MCF 10A (cell line): ENCODE measurements at regions not wholly inside any gene's neighbourhood (a gene's known extent, or its start where the extent isn't known, plus 50 kb on each side); places are given as distances from the start of the nearest gene placed in this dataset.

ENCODE experiments used
- BruUV-seq: library from RNA; stranded (reverse); fragments of 400-500 nt; replicated peaks from 2 replicates; lab custom pipeline; 2021; lab: Mats Ljungman, UMichigan
- CTCF ChIA-PET: fragments of 300-600 bp; sonication (Branson Sonifier 250); formaldehyde crosslinking; extraction: SDS; loops from one replicate; lab custom pipeline; 2021; ENCODE audit warnings: antibody characterized with exemption, inconsistent platforms; lab: Yijun Ruan, JAX
- POLR2A ChIA-PET: fragments of 300-600, 350-650 bp; sonication (Branson Sonifier 250); formaldehyde crosslinking; extraction: SDS; loops from one replicate; lab custom pipeline; 2020; ENCODE audit warnings: antibody characterized with exemption, inconsistent platforms; lab: Yijun Ruan, JAX
- DNase-seq: peaks from one replicate; pipeline ENCODE4 v3.0.0-alpha.2; 2018; ENCODE audit not compliant: unreplicated experiment
- H3K27ac Mint-ChIP-seq: one replicate; pipeline ENCODE4 v1.8.0; 2022; ENCODE audit warnings: mild to moderate bottlenecking, low read depth, mixed read lengths; ENCODE audit not compliant: unreplicated experiment
- H3K27me3 Mint-ChIP-seq: one replicate; pipeline ENCODE4 v1.8.0; 2022; ENCODE audit warnings: mixed read lengths; ENCODE audit not compliant: insufficient read depth, unreplicated experiment
- H3K36me3 Mint-ChIP-seq: one replicate; pipeline ENCODE4 v1.8.0; 2022; ENCODE audit warnings: mild to moderate bottlenecking, moderate library complexity, mixed read lengths; ENCODE audit not compliant: insufficient read depth, unreplicated experiment
- H3K4me1 Mint-ChIP-seq: one replicate; pipeline ENCODE4 v1.8.0; 2022; ENCODE audit warnings: mixed read lengths; ENCODE audit not compliant: insufficient read depth, unreplicated experiment
- H3K4me3 Mint-ChIP-seq: one replicate; pipeline ENCODE4 v1.8.0; 2022; ENCODE audit warnings: mild to moderate bottlenecking, moderate library complexity, mixed read lengths; ENCODE audit not compliant: unreplicated experiment
- H3K9me3 Mint-ChIP-seq: one replicate; pipeline ENCODE4 v1.8.0; 2022; ENCODE audit warnings: mixed read lengths; ENCODE audit not compliant: unreplicated experiment
- CTCF ChIP-seq: fragments of 200-600 bp; IDR thresholded peaks from one replicate; pipeline ENCODE4 v1.8.0; 2022; ENCODE audit warnings: antibody characterized with exemption, mild to moderate bottlenecking; ENCODE audit not compliant: unreplicated experiment
- intact Hi-C: fragments of 100-400 bp; cut with micrococcal nuclease; formaldehyde crosslinking; loops from 2 replicates; pipeline ENCODE4 v1.14.1; 2022

GRCh38 chr7:91759205-91759863, 121.2 kb downstream of the MTERF1 start:
- intact Hi-C loops, result no loop called here
- Mint-ChIP-seq H3K27me3 (no peaks in the 10 kb centered on the region), H3K4me1 (no peaks in the 10 kb centered on the region), H3K9me3 (peaks cover 8% of the 10 kb centered on the region), H3K27ac (no peak overlapping the region), H3K36me3 (no peaks in the 10 kb centered on the region), H3K4me3 (no peak overlapping the region)
- DNase-seq, result peak; percentile 50
- ChIA-PET POLR2A (no interaction called here), CTCF (interaction anchor here (0.6 to 1.1 kb wide), 3 partner anchors 9 to 27 kb away, joined by 3 read pairs; no protein-coding TSS in a partner anchor)
- TF ChIP-seq CTCF, result no peak
- no TSS peak for BruUV-seq

DNA sequence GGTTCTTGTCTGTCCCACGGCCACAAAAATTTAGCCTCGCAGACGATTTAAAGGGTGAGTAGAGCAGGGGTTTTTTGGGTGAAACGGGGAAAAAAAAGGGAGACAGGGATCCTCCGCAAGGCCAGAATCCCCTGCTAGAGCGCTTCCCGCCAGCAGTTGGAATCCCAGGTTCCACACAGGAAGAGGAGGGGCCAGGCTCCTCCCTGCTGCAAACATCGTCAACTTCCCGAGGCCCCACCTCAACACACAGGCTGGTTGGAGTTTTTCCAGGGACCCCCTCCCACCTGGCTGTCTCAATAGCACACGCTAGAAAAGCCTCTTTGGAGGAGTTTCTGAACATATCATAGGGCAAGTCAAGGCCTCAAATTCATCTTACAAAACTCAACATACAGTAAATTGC, 112.7 kb downstream of the MTERF1 start:
- intact Hi-C loops, result no loop called here

DNA sequence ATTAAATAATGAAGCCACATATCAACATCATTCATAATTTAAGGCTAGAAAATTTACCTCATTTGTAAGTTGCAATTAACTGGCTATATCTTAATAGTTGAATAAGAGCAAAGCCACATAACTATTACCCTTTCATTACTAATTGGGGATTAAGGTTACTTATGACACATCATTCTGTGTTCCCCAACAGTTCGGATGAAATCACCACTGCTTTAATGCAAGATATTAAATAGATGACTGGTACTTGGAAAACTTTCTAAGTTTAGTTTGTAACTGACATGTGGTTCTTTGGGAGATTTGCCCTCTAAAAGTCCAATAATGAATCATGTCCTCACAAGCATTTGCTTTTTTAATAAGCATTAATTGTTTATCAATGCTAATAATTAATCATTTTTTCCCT, 109.1 kb downstream of the MTERF1 start:
- intact Hi-C loops, result no loop called here
- POLR2A ChIA-PET, result no interaction called here
- TF ChIP-seq CTCF, result no peak
- CTCF ChIA-PET, result interaction anchor here (0.9 to 1.0 kb wide), 2 partner anchors 682 kb away, joined by 3 to 4 read pairs; no protein-coding TSS in a partner anchor
- no peak overlapping the region for H3K4me3 Mint-ChIP-seq
- no peak overlapping the region for H3K27ac Mint-ChIP-seq
- no peak for DNase-seq
- no peaks in the 10 kb centered on the region for H3K36me3 Mint-ChIP-seq
- peaks cover 10% of the 10 kb centered on the region for H3K4me1 Mint-ChIP-seq
- no peaks in the 10 kb centered on the region for H3K9me3 Mint-ChIP-seq
- BruUV-seq, result no TSS peak
- H3K27me3 Mint-ChIP-seq, result no peaks in the 10 kb centered on the region

More for the DNA sequence above, 112.7 kb downstream of the MTERF1 start:
- no peak for TF ChIP-seq CTCF
- Mint-ChIP-seq H3K27ac (no peak overlapping the region), H3K4me1 (peaks cover 10% of the 10 kb centered on the region), H3K9me3 (peaks cover 12% of the 10 kb centered on the region), H3K4me3 (no peak overlapping the region), H3K27me3 (no peaks in the 10 kb centered on the region), H3K36me3 (no peaks in the 10 kb centered on the region)
- POLR2A ChIA-PET, result no interaction called here
- no TSS peak for BruUV-seq
- no peak for DNase-seq
- CTCF ChIA-PET, result interaction anchor here (0.6 kb wide), 1 partner anchor 36 kb away, joined by 3 read pairs; no protein-coding TSS in a partner anchor

GRCh38 chr7:91771921-91772815, 108.3 kb downstream of the MTERF1 start:
- intact Hi-C loops, result no loop called here
- Mint-ChIP-seq H3K9me3 (no peaks in the 10 kb centered on the region), H3K27me3 (no peaks in the 10 kb centered on the region), H3K27ac (no peak overlapping the region), H3K4me3 (no peak overlapping the region), H3K4me1 (peaks cover 10% of the 10 kb centered on the region), H3K36me3 (no peaks in the 10 kb centered on the region)
- TF ChIP-seq CTCF, result no peak
- CTCF ChIA-PET, result interaction anchor here (0.6 to 0.9 kb wide), 3 partner anchors 485 to 689 kb away, joined by 3 to 4 read pairs (median 3); no protein-coding TSS in a partner anchor
- POLR2A ChIA-PET, result no interaction called here
- DNase-seq, result peak; percentile 2
- BruUV-seq, result no TSS peak
